ENCODE measurements at regions not wholly inside any gene's neighbourhood (a gene's known extent, or its start where the extent isn't known, plus 50 kb on each side); places are given as distances from the start of the nearest gene placed in this dataset.

GRCh38 chr2:193751299-193751698 is 1556.6 kb upstream of the TMEFF2 start:
- Histone ChIP-seq H3K27ac (no peak overlapping the region), H3K4me3 (ENCODE audit: low read depth, low read length) (no peak overlapping the region), H3K27me3 (ENCODE audit: insufficient read depth, low read depth, severe bottlenecking) (no peaks in the 10 kb centered on the region), H3K9me3 (ENCODE audit: severe bottlenecking) (no peaks in the 10 kb centered on the region), H3K36me3 (no peaks in the 10 kb centered on the region)
- DNase-seq: no peak
- no peak for TF ChIP-seq CTCF (IDR thresholded peaks at IDR 0.05; ENCODE audit: low read depth, low read length)

- no peak overlapping the region for H3K27ac ChIP-seq
- no peak for DNase-seq
- no peaks in the 10 kb centered on the region for H3K36me3 ChIP-seq
- H3K4me3 ChIP-seq (ENCODE audit: low read depth, low read length): no peak overlapping the region
- H3K9me3 ChIP-seq (ENCODE audit: severe bottlenecking): no peaks in the 10 kb centered on the region
- H3K27me3 ChIP-seq (ENCODE audit: insufficient read depth, low read depth, severe bottlenecking): no peaks in the 10 kb centered on the region
- TF ChIP-seq CTCF (IDR thresholded peaks at IDR 0.05; ENCODE audit: low read depth, low read length): no peak
These were observed 1554.8 kb upstream of the TMEFF2 start for GRCh38 chr2:193749485-193749884.

- Histone ChIP-seq H3K27me3 (ENCODE audit: insufficient read depth, low read depth, severe bottlenecking) (no peaks in the 10 kb centered on the region), H3K4me3 (ENCODE audit: low read depth, low read length) (no peak overlapping the region), H3K9me3 (ENCODE audit: severe bottlenecking) (no peaks in the 10 kb centered on the region), H3K36me3 (no peaks in the 10 kb centered on the region), H3K27ac (no peak overlapping the region)
- peak; percentile 6 for DNase-seq
- TF ChIP-seq CTCF (IDR thresholded peaks at IDR 0.05; ENCODE audit: low read depth, low read length): no peak
These were observed 1548.4 kb upstream of the TMEFF2 start for GRCh38 chr2:193743089-193743488.

- H3K36me3 ChIP-seq: no peaks in the 10 kb centered on the region
- no peaks in the 10 kb centered on the region for H3K27me3 ChIP-seq (ENCODE audit: insufficient read depth, low read depth, severe bottlenecking)
- no peak for TF ChIP-seq CTCF (IDR thresholded peaks at IDR 0.05; ENCODE audit: low read depth, low read length)
- no peak overlapping the region for H3K4me3 ChIP-seq (ENCODE audit: low read depth, low read length)
- no peaks in the 10 kb centered on the region for H3K9me3 ChIP-seq (ENCODE audit: severe bottlenecking)
- no peak overlapping the region for H3K27ac ChIP-seq
- DNase-seq: no peak
These were observed 1544.2 kb upstream of the TMEFF2 start for GRCh38 chr2:193738892-193739291.

GRCh38 chr2:193712912-193713311 is 1518.2 kb upstream of the TMEFF2 start:
- Histone ChIP-seq H3K27me3 (ENCODE audit: insufficient read depth, low read depth, severe bottlenecking) (no peaks in the 10 kb centered on the region), H3K9me3 (ENCODE audit: severe bottlenecking) (no peaks in the 10 kb centered on the region), H3K36me3 (no peaks in the 10 kb centered on the region), H3K4me3 (ENCODE audit: low read depth, low read length) (no peak overlapping the region), H3K27ac (no peak overlapping the region)
- no peak for DNase-seq
- no peak for TF ChIP-seq CTCF (IDR thresholded peaks at IDR 0.05; ENCODE audit: low read depth, low read length)

- Histone ChIP-seq H3K4me3 (ENCODE audit: low read depth, low read length) (no peak overlapping the region), H3K36me3 (no peaks in the 10 kb centered on the region), H3K27ac (no peak overlapping the region), H3K27me3 (ENCODE audit: insufficient read depth, low read depth, severe bottlenecking) (no peaks in the 10 kb centered on the region), H3K9me3 (ENCODE audit: severe bottlenecking) (no peaks in the 10 kb centered on the region)
- DNase-seq: no peak
- no peak for TF ChIP-seq CTCF (IDR thresholded peaks at IDR 0.05; ENCODE audit: low read depth, low read length)
These were observed 1508.7 kb upstream of the TMEFF2 start for GRCh38 chr2:193703411-193703810.

Measured in WERI-Rb-1 (cell line).